ENCODE measurements at regions not wholly inside any gene's neighbourhood (a gene's known extent, or its start where the extent isn't known, plus 50 kb on each side); places are given as distances from the start of the nearest gene placed in this dataset.

- Histone ChIP-seq H3K9me3 (no peaks in the 10 kb centered on the region), H3K4me3 (ENCODE audit: low read depth, low read length) (no peak overlapping the region), H3K36me3 (ENCODE audit: control insufficient read depth, insufficient read depth, low read length) (no peaks in the 10 kb centered on the region), H3K27me3 (replicated peaks; ENCODE audit: control insufficient read depth, insufficient read depth, low read length) (no peaks in the 10 kb centered on the region), H3K4me1 (peaks cover 7% of the 10 kb centered on the region; the same call in 1 of the 2 replicates)
- intact Hi-C loops (cut with micrococcal nuclease; ENCODE audit: unreplicated experiment): no loop called here
- CTCF ChIA-PET: interaction anchor here (0.7 kb wide), 2 partner anchors 258 to 1695 kb away, joined by 4 to 6 read pairs; no protein-coding TSS in a partner anchor
- no TSS peak for BruUV-seq (replicated peaks)
- TF ChIP-seq CTCF (IDR thresholded peaks at IDR 0.05; ENCODE audit: insufficient read depth in 1 of 2, low read depth in 1 of 2, low read length in 1 of 2, severe bottlenecking in 1 of 2, unreplicated experiment in 1 of 2): no peak
- no peak overlapping the region for H3K27ac Mint-ChIP-seq (ENCODE audit: unreplicated experiment)
- no peaks in the 10 kb centered on the region for H3K27me3 Mint-ChIP-seq (ENCODE audit: insufficient read depth, unreplicated experiment)
- H3K4me1 Mint-ChIP-seq (ENCODE audit: low read depth, unreplicated experiment): peaks cover 15% of the 10 kb centered on the region
- no peak for DNase-seq
- no peak overlapping the region for H3K4me3 Mint-ChIP-seq (ENCODE audit: unreplicated experiment)
- POLR2A ChIA-PET: no interaction called here
- peaks cover 23% of the 10 kb centered on the region for H3K9me3 Mint-ChIP-seq (ENCODE audit: unreplicated experiment)
- H3K36me3 Mint-ChIP-seq (ENCODE audit: insufficient read depth, unreplicated experiment): no peaks in the 10 kb centered on the region
These were observed 287.0 kb upstream of the RASGEF1B start for GRCh38 chr4:81758574-81759264.

- H3K36me3 Mint-ChIP-seq (ENCODE audit: insufficient read depth, unreplicated experiment): no peaks in the 10 kb centered on the region
- DNase-seq: no peak
- H3K9me3 Mint-ChIP-seq (ENCODE audit: unreplicated experiment): peaks cover 19% of the 10 kb centered on the region
- no peaks in the 10 kb centered on the region for H3K27me3 Mint-ChIP-seq (ENCODE audit: insufficient read depth, unreplicated experiment)
- ChIA-PET POLR2A (no interaction called here), CTCF (interaction anchor here (0.7 kb wide), 2 partner anchors 257 to 1696 kb away, joined by 4 to 6 read pairs; no protein-coding TSS in a partner anchor)
- no TSS peak for BruUV-seq (replicated peaks)
- Histone ChIP-seq H3K4me1 (peaks cover 7% of the 10 kb centered on the region; the same call in 1 of the 2 replicates), H3K4me3 (ENCODE audit: low read depth, low read length) (no peak overlapping the region), H3K9me3 (no peaks in the 10 kb centered on the region), H3K36me3 (ENCODE audit: control insufficient read depth, insufficient read depth, low read length) (no peaks in the 10 kb centered on the region; the same call in 1 of the 2 replicates), H3K27me3 (replicated peaks; ENCODE audit: control insufficient read depth, insufficient read depth, low read length) (no peaks in the 10 kb centered on the region)
- H3K4me1 Mint-ChIP-seq (ENCODE audit: low read depth, unreplicated experiment): peaks cover 12% of the 10 kb centered on the region
- H3K4me3 Mint-ChIP-seq (ENCODE audit: unreplicated experiment): no peak overlapping the region
- no peak for TF ChIP-seq CTCF (IDR thresholded peaks at IDR 0.05; ENCODE audit: insufficient read depth in 1 of 2, low read depth in 1 of 2, low read length in 1 of 2, severe bottlenecking in 1 of 2, unreplicated experiment in 1 of 2)
- no peak overlapping the region for H3K27ac Mint-ChIP-seq (ENCODE audit: unreplicated experiment)
- intact Hi-C loops (cut with micrococcal nuclease; ENCODE audit: unreplicated experiment): no loop called here
These were observed 286.0 kb upstream of the RASGEF1B start for GRCh38 chr4:81757691-81758090.

- no peak for DNase-seq
- H3K9me3 ChIP-seq: no peaks in the 10 kb centered on the region
- TF ChIP-seq CTCF (IDR thresholded peaks at IDR 0.05; ENCODE audit: insufficient read depth in 1 of 2, low read depth in 1 of 2, low read length in 1 of 2, severe bottlenecking in 1 of 2, unreplicated experiment in 1 of 2): no peak
- Mint-ChIP-seq H3K36me3 (ENCODE audit: insufficient read depth, unreplicated experiment) (no peaks in the 10 kb centered on the region), H3K4me3 (ENCODE audit: unreplicated experiment) (no peak overlapping the region), H3K9me3 (ENCODE audit: unreplicated experiment) (peaks cover 14% of the 10 kb centered on the region), H3K27ac (ENCODE audit: unreplicated experiment) (no peak overlapping the region), H3K27me3 (ENCODE audit: insufficient read depth, unreplicated experiment) (no peaks in the 10 kb centered on the region), H3K4me1 (ENCODE audit: low read depth, unreplicated experiment) (peaks cover 8% of the 10 kb centered on the region)
- no TSS peak for BruUV-seq (replicated peaks)
- intact Hi-C loops (cut with micrococcal nuclease; ENCODE audit: unreplicated experiment): no loop called here
- peaks cover 7% of the 10 kb centered on the region; the same call in 1 of the 2 replicates for H3K4me1 ChIP-seq
- H3K36me3 ChIP-seq (ENCODE audit: control insufficient read depth, insufficient read depth, low read length): no peaks in the 10 kb centered on the region; the same call in 1 of the 2 replicates
- POLR2A ChIA-PET: no interaction called here
- CTCF ChIA-PET: no interaction called here
- no peak overlapping the region for H3K4me3 ChIP-seq (ENCODE audit: low read depth, low read length)
- no peaks in the 10 kb centered on the region for H3K27me3 ChIP-seq (replicated peaks; ENCODE audit: control insufficient read depth, insufficient read depth, low read length)
These were observed 285.3 kb upstream of the RASGEF1B start for GRCh38 chr4:81756973-81757372.

All from Caco-2 (cell line).